ENCODE measurements at regions not wholly inside any gene's neighbourhood (a gene's known extent, or its start where the extent isn't known, plus 50 kb on each side); places are given as distances from the start of the nearest gene placed in this dataset.

DNA sequence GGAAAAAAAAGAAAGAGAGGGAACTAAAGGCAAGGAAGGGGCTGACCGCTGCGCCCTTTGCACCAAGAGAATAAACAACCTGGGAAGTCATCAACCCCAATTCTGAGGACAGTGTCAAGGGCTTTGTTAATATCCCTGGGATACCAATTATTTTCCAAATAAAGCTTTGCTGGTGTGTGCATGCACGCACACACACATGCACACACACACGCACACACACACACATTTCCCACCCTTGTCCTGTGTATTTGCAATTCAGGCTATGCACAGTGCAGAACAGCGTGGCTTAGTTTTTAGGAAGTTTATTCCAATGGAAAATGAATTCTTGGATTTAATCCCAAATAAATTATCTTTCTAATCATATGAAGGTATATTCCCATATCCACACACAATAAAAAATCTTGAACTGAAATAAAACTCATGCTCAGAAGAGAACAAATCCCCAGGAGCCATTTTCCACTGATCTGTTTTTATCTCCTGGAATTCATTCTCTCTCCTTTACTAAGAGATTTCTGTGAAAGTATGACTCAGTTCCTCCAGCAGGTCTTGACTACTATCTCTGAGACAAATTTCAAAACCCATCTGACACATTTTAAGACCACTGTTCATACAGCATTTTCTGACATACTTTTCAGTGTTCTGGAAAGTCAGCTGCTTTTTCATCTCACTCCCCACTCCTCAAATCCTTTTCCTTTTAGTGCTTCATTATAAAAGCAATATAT is 334.4 kb upstream of the ATP2B1 start:
- DNase-seq (ENCODE audit: low spot score), result no peak

DNA sequence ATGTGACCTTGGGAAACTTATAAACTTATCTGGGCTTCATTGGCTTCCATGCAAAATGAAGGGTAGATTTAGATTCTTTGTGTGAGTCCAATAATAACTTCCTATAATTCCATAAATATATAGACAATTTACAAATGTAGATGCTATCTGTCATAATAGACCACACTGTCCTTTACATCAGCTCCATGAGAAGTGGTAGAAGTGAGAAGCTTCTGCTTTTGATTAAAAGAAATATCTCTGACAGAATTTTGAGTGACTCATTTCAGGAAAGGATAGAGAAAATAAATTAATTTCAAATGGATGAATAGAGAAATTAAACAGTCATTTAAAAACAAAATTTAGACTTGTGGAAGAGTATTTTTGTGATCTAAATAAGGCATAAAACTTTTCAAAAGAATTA is 329.7 kb upstream of the ATP2B1 start:
- no peak for DNase-seq (ENCODE audit: low spot score)

DNA sequence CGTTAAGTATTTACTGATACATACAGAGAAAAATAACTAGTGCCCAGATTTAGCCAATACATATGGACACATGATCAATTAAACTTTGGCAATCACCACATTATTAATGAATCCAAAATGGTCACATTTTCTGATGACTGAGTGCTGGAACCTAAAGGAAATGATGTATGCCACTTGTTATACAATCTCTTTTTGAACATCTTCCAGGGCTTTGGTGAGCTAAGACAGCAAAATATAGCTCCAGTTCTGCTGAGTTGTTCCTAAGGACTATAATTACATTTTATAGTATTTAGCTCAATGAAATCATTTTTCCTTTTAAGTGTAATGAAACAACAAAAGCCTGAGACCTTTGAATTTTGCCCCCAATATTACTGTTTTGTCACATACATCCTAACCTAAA is 329.1 kb upstream of the ATP2B1 start:
- DNase-seq (ENCODE audit: low spot score), result no peak

DNA sequence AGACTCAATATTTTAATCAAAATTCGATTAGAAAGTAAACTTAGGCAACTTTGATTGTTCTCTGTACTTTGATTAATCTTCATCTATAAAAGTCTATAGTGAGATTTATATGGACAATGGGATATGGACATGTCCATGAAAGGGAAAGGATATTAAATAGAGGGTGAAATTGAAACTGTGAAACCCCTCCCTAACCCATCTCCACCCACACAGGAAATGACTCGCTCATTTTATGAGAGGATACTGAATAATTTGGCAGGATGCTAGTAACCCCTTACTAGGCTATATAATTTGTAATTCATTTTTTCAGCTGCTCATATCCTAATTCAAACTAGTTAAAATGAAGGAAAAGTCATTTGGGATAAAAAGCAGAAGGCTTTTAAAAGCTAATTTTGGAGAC is 328.0 kb upstream of the ATP2B1 start:
- DNase-seq (ENCODE audit: low spot score), result no peak

DNA sequence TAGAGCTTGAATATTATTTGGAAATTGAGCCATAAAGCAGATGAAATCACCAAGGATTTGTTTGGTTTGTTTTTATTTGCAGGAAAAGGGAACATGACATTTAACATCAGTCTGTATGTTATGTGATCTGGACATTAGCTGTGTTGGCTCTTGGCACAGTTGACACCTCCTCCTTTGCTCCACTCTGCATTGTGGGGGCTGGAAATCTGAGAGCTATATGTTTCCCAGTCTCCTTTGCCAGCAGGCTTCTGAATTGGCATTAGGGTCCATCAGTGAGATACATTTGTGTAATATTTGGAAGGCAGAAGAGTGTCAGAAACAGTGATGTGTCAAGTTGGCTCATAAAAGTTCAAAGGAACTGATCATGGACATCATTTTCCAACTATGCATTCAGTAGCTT is 322.1 kb upstream of the ATP2B1 start:
- DNase-seq (ENCODE audit: low spot score), result no peak

DNA sequence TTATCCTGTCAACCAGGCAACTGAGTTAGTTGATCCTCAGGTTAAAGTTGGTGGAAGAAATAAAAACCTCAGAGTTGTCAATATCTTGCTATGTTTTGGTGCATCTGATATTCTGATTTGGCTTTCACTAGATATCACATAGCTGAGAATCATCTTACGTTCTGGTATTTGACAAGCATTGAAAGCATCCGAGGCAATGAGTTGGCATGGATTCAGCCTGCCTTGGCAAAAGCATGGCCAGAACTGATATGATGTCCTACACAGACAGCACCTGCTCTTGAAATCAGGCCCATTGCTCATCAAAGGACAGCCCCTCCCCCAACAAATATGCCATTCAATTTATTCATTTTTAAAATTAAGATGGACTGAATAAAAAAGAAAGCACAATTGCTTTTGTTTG is 320.7 kb upstream of the ATP2B1 start:
- DNase-seq (ENCODE audit: low spot score), result peak; percentile 39

DNA sequence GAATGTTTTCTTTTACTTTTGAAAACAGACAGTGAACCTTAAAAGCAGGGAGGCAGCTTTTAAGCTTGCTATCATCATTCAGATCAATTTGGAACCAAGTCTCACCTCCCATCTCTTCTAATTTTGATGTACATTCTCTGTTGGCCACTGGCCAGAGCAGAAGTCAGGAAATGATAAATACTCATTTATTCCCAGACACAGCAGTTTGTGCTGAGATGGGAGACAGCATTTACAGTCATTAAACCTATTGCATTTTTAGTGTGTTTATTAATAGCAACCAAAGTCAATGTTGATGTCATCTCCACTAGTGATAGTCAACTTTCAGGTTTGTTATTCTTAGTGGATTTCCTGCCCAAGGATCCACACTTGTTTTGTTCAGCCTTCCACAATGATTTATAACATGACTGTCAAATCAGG is 320.0 kb upstream of the ATP2B1 start:
- peak; percentile 87 for DNase-seq (ENCODE audit: low spot score)

DNA sequence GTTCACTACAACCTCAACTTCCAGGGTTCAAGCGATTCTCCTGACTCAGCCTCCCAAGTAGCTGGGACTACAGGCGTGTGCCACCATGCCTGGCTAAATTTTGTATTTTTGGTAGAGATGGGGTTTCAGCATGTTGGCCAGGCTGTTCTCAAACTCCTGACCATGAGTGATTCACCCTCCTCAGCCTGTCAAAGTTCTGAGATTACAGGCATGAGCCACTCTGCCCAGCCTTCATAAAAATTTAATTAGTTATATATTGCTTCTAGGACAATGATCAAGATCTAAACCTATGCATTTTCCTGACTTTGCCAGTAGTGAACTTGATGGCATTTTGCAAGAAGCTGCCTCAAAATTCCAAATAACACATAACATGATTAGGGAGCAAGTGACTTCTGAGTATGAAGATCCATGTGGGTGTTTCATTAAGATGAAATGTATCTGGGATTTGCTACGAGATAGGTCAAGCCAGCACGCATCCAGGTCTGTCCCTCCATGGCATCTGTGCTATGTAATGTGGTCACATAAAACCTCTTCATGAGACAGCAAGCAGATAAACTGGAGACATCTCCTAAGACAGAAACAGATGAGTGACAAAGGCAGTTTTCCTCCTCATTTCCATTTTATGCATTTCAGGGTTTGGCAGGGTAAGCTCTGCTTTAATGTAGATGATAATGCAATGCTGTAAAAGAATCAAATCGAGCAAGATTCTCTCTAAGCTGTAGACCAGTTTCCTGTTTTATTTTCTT is 319.4 kb upstream of the ATP2B1 start:
- DNase-seq (ENCODE audit: low spot score), result peak; percentile 97

DNA sequence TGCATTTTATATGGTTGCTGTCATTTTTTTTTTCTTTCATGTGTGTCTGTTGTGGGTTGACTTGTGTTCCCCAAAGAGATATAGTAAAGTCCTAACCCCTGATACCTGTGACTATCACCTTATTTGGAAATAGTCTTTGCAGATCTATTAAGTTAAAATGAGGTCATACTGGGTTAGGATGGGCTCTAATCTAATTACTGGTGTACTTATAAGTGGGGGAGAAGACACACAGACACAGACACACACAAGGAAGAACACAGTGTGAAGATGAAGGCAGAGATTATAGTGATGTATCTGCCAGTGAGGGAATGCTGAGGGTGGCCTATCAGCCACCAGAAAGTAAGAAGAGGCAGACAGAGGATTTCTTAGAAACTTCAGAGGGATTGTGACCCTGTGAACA is 318.4 kb upstream of the ATP2B1 start:
- DNase-seq (ENCODE audit: low spot score), result peak; percentile 96

DNA sequence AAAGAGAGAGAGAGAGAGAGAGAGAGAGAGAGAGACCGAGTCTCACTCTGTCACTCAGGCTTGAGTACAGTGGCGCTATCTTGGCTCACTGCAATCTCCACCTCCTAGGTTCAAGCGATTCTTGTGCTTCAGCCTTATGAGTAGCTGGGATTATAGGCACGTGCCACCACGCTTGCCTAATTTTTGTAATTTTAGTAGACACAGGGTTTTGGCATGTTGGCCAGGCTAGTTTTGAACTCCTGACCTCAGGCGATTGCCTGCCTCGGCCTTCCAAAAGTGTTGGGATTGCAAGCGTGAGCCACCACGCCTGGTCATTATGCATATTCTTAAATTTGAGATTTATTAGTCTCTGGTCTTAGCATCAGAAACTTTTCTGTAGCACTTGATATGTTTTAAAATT is 317.9 kb upstream of the ATP2B1 start:
- no peak for DNase-seq (ENCODE audit: low spot score)

DNA sequence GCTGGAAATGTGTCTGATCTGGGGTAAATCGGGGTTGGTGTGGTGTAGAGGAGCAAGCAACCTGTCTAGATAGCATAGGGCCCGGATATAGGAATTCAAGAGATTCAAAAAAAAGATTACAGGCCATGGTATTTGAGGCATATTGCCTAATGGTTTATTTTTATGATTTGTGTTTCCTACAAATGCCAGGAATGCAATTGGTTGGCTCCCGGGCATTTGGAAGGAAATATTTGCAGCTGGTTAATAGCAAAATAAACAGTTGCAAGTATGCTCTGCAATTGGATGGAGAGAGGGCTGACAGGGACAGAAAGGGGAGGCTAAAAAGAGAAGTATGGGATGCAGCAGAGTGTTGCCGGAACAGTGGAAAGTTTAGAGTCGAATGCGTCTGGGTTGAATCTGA is 315.6 kb upstream of the ATP2B1 start:
- DNase-seq (ENCODE audit: low spot score), result no peak

DNA sequence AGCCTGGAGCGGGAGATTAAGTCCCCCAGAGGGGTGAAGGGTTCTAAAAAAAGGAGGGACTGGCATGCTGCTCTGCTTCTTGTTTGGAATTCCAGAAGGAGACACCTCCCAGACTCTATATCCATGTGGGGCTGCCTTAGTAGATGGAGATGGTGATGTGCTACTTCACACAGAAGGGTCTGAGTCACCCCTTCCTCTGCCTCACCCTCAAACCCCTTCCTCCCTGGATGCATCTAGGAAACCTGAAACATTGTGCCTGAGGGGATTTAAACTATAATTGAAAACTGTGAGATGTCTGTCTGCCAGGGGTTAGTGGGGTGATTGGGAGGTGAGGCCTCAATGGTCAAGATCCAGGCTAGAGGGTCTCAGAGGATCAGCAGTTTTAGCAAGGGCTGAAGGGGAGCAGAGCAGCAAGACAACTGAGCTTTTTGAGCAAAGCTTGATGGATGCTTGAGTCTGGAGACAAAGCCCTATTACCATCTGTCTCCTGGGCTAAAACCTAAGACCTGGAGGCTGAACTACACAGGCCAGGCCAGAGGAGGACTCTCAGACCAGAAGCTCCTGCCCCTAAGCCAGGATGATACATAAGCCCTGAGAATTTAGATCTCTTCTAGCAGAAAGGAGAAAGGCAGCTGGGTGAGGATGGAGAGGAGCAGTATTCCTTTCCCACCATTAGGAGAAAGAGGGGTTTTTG is 314.7 kb upstream of the ATP2B1 start:
- no peak for DNase-seq (ENCODE audit: low spot score)

DNA sequence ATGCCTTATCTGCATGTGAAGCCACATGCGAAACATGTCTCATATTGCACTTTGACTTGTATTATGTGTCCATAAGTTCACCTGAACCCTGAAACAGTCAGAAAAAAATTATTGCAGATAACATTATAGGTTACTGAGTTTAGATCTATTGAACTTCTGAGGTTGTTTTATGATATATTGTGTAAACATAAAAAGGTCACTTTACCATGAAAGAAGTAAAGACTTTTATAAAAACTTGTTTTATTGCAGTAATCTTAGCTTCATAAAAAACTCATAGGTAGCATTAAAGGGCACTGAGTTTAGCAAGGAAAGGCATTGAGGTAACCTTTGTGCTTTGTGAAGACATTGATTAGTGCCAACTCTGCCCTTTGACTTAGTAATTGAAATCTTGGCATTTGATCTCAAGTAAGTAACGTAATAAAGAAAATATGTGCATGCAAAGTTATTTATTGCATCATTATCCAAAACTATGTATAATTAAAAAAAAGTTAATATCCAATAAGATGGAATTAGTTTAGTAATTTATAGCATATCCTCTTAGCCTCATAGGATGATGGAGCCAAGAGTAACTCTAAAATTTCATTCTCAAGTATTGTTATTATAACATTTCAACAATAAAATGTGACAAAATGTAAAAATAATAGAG is 313.3 kb upstream of the ATP2B1 start:
- no peak for DNase-seq (ENCODE audit: low spot score)

DNA sequence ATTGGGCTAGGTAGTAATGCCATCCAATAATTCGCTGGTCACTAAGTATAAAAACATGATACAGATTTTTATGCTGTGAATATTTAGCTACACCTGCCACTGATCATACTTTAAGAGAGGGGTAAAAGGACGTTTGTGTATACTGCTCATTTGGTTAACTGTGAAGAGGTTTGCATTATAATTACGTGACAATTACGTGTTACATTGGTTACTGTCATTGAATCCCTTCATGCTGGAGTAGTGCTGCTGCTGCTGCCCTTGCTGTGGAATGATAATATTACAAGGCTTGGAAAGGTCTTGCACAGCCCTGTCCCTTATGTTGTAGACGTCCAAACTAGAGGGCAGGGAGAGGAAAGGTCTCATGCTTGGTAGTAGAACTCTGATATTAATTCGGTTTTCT is 312.2 kb upstream of the ATP2B1 start:
- DNase-seq (ENCODE audit: low spot score), result no peak

DNA sequence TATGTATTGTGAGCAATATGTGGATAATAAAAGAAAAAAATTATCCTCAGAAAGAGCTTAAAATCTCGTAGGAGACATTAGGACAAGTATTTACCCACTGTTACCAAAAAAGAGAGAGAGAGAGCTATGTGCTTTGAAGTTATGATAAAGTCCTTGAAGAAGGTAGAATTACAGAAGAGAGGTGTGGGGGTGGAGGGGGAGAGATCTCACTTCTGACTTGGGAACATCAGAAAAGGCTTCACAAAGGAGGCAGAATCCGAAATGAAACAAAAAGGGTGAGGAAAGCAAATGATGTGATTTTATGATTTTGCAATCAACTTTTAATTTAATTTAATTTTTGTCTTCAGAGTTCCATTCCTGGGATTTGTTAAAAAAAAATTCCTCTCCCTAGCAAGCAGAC is 311.8 kb upstream of the ATP2B1 start:
- no peak for DNase-seq (ENCODE audit: low spot score)

DNA sequence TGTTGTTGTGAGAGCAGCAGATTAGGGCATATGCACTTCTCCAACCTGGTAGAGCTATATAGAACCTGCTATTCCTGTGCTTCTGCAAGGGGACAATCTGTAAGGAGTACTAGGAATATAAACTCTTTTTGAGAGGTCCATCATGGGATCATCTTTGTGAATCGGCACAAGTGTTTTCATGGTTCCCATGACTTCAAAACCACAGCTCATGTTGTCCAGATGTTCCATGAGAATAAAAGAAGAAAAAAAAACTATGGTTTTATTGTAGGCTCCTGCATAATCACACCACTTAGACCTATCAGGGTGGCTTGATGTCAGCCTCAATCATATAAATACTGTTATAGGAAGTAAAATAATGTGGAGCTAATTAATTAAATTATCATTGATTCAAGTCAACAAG is 311.4 kb upstream of the ATP2B1 start:
- no peak for DNase-seq (ENCODE audit: low spot score)

DNA sequence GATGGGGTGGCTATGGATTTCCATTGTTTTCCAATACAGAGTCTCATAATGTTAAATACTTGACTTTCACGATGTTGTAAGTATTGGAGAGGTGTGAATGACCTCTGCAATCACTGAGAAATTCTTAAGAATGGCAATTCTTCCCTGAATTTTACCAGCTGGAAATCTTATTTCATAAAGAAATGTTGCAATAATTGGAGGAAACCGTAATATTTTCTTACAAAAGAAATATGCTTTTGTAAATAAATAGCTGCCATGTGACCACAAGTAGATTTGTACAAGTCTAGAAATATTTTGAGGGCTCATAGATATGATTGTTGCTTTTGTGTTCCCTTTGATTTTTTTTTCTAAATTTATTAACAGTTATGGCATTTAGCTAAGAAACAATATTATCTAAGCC is 308.7 kb upstream of the ATP2B1 start:
- no peak for DNase-seq (ENCODE audit: low spot score)

DNA sequence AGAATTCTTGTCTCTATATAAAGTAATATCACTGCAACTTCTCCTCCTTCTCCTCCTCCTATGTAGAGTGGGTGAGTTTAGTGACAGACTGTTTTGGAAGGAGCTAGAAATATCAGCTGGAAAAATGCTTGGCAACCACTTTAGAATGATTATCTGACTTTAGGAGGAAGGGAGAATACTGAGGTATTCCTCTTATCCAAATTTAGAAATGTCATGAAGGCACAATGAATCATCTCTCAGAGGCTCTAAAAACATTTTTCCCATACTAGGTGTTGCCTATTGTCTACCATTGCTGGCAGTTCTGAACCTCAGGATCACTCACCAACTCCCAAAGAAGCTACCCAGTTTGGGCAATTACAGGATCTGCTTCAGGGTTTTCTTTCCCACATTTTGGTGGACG is 306.6 kb upstream of the ATP2B1 start:
- no peak for DNase-seq (ENCODE audit: low spot score)

DNA sequence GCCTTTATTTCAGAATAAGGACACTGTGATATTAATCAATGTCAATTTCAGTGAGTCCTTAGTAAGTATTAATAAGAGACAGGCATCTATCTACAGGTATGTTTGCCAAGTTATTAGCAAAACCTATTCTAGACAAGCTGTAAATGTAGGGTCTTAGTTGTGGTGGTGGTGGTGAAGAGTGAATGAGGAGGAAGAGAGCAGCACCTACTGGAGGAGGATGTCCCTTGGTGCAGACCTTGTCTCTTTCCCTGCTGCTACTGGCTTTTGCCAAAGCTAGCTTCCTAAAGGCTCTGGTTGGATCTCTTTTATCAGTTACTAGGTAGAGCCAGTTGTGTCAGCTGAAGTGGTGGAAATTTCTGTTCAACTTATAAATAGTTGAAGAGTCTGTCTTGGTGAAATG is 304.8 kb upstream of the ATP2B1 start:
- peak; percentile 29 for DNase-seq (ENCODE audit: low spot score)

DNA sequence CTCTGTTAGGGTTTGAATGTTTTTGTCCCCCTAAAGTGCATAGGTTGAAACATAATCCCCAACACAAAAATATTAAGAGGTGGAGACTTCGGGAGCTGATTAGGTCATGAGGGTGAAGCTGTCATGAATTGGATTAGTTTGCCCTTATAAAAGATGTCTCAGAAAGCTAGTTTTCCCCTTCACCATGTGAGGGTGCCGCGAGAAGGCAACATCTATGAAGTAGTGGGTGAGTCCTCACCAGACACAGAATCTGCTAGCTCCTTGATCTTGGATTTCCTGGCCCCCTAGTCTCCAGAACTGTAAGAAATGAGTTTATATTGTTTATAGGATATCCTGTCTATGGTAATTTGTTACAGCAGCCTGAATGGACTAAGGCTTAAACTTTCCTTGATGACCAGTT is 301.5 kb upstream of the ATP2B1 start:
- DNase-seq (ENCODE audit: low spot score), result peak; percentile 37

DNA sequence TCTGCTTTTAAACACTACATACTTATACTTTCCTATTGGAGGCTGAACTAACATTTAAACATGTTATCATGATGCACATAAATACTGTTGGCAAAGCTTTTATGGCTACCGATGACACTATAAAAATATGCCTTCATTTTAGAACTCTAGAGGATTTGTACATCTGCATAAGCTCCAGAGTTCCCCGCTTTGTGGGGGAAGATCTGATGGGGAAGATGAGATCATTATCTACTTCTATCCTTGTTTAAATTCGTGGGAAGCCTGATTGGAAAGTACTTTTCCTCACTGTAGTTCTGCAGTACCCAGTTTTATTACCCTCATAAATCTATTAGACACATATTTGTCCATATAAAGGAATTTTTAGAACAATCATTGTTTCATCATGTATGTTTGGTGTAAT is 299.6 kb upstream of the ATP2B1 start:
- no peak for DNase-seq (ENCODE audit: low spot score)

DNA sequence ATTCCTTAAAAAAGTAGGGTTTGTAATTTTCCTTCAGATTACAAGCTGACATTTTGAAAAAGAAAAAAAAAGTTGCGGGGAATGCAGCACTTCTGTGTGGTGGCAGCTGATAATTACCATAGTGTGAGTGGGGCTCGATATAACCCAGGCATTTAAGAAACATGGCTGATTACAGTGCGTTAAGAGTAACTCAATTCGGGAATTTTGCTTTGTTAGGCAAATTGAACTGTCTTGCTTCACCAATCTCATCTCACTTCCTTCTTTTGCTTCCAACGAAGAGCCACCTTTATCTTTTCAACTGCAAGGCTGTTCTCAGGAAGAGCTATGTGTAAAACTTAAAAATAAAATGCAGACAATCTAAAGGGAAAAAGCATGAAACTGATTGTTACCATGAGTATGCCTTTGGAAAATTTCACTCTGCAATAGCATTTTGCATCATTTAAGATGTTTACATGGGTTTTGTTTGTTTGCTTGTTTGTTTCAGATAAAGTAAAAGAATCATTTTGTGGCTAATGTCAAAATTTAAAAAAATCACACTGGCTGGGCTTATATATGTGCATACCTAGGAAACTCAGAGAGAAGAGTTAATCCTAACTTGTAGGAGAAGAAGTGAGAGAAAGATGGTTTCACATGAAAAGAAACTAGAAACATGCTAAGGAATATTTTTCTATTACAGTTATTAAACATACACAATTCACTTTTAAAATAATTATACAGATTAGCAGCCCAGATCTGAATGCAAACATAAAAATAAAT is 295.9 kb upstream of the ATP2B1 start:
- peak; percentile 27 for DNase-seq (ENCODE audit: low spot score)
